GM21576 (cell line): ENCODE measurements at regions not wholly inside any gene's neighbourhood (a gene's known extent, or its start where the extent isn't known, plus 50 kb on each side); places are given as distances from the start of the nearest gene placed in this dataset.
"Not testable (repeated sequence)": the region's sequence is repeated elsewhere in the genome, so short reads cannot be mapped to it uniquely, and the experiment has no call there.

ENCODE experiments used
- ATAC-seq: cut with Tn5 transposase; IDR thresholded peaks from one replicate; pipeline ENCODE4 v1.9.1; 2021; ENCODE audit warnings: mild to moderate bottlenecking, moderate library complexity; ENCODE audit not compliant: unreplicated experiment

GRCh38 chr1:843946-844345, 79.8 kb upstream of the SAMD11 start:
- not testable (repeated sequence) for ATAC-seq

GRCh38 chr1:844472-845026, 79.2 kb upstream of the SAMD11 start:
- no peak for ATAC-seq

GRCh38 chr1:845641-846040, 78.1 kb upstream of the SAMD11 start:
- not testable (repeated sequence) for ATAC-seq

GRCh38 chr1:849873-850272, 73.8 kb upstream of the SAMD11 start:
- ATAC-seq, result not testable (repeated sequence)

GRCh38 chr1:850318-850717, 73.4 kb upstream of the SAMD11 start:
- ATAC-seq, result not testable (repeated sequence)

GRCh38 chr1:851398-851797, 72.3 kb upstream of the SAMD11 start:
- ATAC-seq, result not testable (repeated sequence)

GRCh38 chr1:851841-852240, 71.9 kb upstream of the SAMD11 start:
- ATAC-seq, result not testable (repeated sequence)

- not testable (repeated sequence) for ATAC-seq
Measured at GRCh38 chr1:855202-855981, 68.3 kb upstream of the SAMD11 start.

GRCh38 chr1:856541-857057, 67.1 kb upstream of the SAMD11 start:
- not testable (repeated sequence) for ATAC-seq

- not testable (repeated sequence) for ATAC-seq
Measured at GRCh38 chr1:857926-858648, 65.6 kb upstream of the SAMD11 start.

- not testable (repeated sequence) for ATAC-seq
Measured at GRCh38 chr1:858649-859041, 65.1 kb upstream of the SAMD11 start.

- not testable (repeated sequence) for ATAC-seq
Measured at GRCh38 chr1:860941-861340, 62.8 kb upstream of the SAMD11 start.

GRCh38 chr1:861714-862113, 62.0 kb upstream of the SAMD11 start:
- ATAC-seq, result no peak

GRCh38 chr1:862601-863000, 61.1 kb upstream of the SAMD11 start:
- ATAC-seq, result not testable (repeated sequence)

- not testable (repeated sequence) for ATAC-seq
Measured at GRCh38 chr1:865633-866032, 58.1 kb upstream of the SAMD11 start.

- ATAC-seq, result no peak
Measured at GRCh38 chr1:866095-866494, 57.6 kb upstream of the SAMD11 start.

GRCh38 chr1:866631-867299, 57.0 kb upstream of the SAMD11 start:
- ATAC-seq, result not testable (repeated sequence)

- not testable (repeated sequence) for ATAC-seq
Measured at GRCh38 chr1:867550-867949, 56.2 kb upstream of the SAMD11 start.

GRCh38 chr1:869499-870244, 54.1 kb upstream of the SAMD11 start:
- ATAC-seq, result no peak
